ENCODE measurements at regions not wholly inside any gene's neighbourhood (a gene's known extent, or its start where the extent isn't known, plus 50 kb on each side); places are given as distances from the start of the nearest gene placed in this dataset.

- TF ChIP-seq, protein P1, sequence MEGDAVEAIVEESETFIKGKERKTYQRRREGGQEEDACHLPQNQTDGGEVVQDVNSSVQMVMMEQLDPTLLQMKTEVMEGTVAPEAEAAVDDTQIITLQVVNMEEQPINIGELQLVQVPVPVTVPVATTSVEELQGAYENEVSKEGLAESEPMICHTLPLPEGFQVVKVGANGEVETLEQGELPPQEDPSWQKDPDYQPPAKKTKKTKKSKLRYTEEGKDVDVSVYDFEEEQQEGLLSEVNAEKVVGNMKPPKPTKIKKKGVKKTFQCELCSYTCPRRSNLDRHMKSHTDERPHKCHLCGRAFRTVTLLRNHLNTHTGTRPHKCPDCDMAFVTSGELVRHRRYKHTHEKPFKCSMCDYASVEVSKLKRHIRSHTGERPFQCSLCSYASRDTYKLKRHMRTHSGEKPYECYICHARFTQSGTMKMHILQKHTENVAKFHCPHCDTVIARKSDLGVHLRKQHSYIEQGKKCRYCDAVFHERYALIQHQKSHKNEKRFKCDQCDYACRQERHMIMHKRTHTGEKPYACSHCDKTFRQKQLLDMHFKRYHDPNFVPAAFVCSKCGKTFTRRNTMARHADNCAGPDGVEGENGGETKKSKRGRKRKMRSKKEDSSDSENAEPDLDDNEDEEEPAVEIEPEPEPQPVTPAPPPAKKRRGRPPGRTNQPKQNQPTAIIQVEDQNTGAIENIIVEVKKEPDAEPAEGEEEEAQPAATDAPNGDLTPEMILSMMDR (IDR thresholded peaks at IDR 0.05 in 4 of 5, conservative IDR thresholded peaks at IDR 0.05 in 1 of 5) = no peak
- no peak for TF ChIP-seq POLR2A (IDR thresholded peaks at IDR 0.05)
These were observed 92.3 kb upstream of the TFPI start for GRCh38 chr2:187646556-187646955.

All from gastrocnemius medialis (tissue), 4 donors.